K562 (cell line): ENCODE measurements at regions not wholly inside any gene's neighbourhood (a gene's known extent, or its start where the extent isn't known, plus 50 kb on each side); places are given as distances from the start of the nearest gene placed in this dataset.

Experiments used
- CREM ChIP-seq: IDR thresholded peaks from 2 replicates; pipeline ENCODE4 v1.6.1; 2014; ENCODE audit warnings: antibody characterized with exemption, low read depth
- DPF2 ChIP-seq: fragments of 450-650 bp; IDR thresholded peaks from 2 replicates; pipeline ENCODE4 v1.6.1; 2016
- EP400 ChIP-seq: fragments of 450-650 bp; IDR thresholded peaks from 2 replicates; pipeline ENCODE4 v1.6.1; 2017; ENCODE audit warnings: antibody characterized with exemption, mild to moderate bottlenecking, moderate library complexity
- KDM4B ChIP-seq, 2 experiments: fragments of 450-650 bp in 1 of 2; sonication (generic) in 1 of 2; IDR thresholded peaks; 2 replicates each; pipeline ENCODE4 v1.6.1; 2016 to 2017; ENCODE audit warnings: borderline replicate concordance in 2 of 2, antibody characterized with exemption in 1 of 2, low read depth in 1 of 2, mild to moderate bottlenecking in 1 of 2
- KLF1 ChIP-seq: fragments of 450-650 bp; IDR thresholded peaks from 2 replicates; pipeline ENCODE4 v1.6.1; 2016; ENCODE audit warnings: missing genetic modification characterization, missing compliant biosample characterization
- MEIS2 ChIP-seq: fragments of 450-650 bp; IDR thresholded peaks from 2 replicates; pipeline ENCODE4 v1.6.1; 2014; ENCODE audit warnings: mild to moderate bottlenecking; ENCODE audit not compliant: partially characterized antibody
- MNT ChIP-seq, 2 experiments: fragments of 450-650 bp; conservative IDR thresholded peaks; 2 replicates each; pipeline ENCODE4 v1.6.1; 2017; ENCODE audit warnings: mild to moderate bottlenecking in 2 of 2, moderate library complexity in 2 of 2
- NFATC3 ChIP-seq: fragments of 450-650 bp; IDR thresholded peaks from 2 replicates; pipeline ENCODE4 v1.6.1; 2017; ENCODE audit warnings: mild to moderate bottlenecking
- NR1H2 ChIP-seq: sonication (generic); formaldehyde crosslinking; IDR thresholded peaks from 2 replicates; pipeline ENCODE4 v1.4.0; 2020; ENCODE audit warnings: mild to moderate bottlenecking, missing genetic modification reagents
- OTX1 ChIP-seq: fragments of 450-650 bp; formaldehyde crosslinking; IDR thresholded peaks from 2 replicates; pipeline ENCODE4 v1.4.0; 2022; ENCODE audit warnings: mild to moderate bottlenecking
- PHB ChIP-seq: fragments of 250-450 bp; sonication (Bioruptor Pico); IDR thresholded peaks from 2 replicates; pipeline ENCODE4 v1.5.0; 2021
- POLR2AphosphoS5 ChIP-seq: IDR thresholded peaks from 2 replicates; pipeline ENCODE4 v1.6.1; 2011; ENCODE audit warnings: mild to moderate bottlenecking, low read depth, low read length, moderate library complexity; ENCODE audit not compliant: control insufficient read depth, insufficient read depth
- SIN3A ChIP-seq, 2 experiments: fragments of 150-350 bp in 1 of 2; IDR thresholded peaks; 2 replicates each; pipeline ENCODE4 v1.6.1; 2011 to 2016; ENCODE audit warnings: borderline replicate concordance in 2 of 2, low read depth in 2 of 2, low read length in 2 of 2, mild to moderate bottlenecking in 2 of 2, moderate library complexity in 2 of 2; ENCODE audit not compliant: control insufficient read depth in 1 of 2
- SMAD2 ChIP-seq: fragments of 150-350 bp; IDR thresholded peaks from 2 replicates; pipeline ENCODE4 v1.6.1; 2014; ENCODE audit warnings: low read depth, mild to moderate bottlenecking, low read length
- ZBTB2 ChIP-seq: fragments of 450-650 bp; IDR thresholded peaks from 2 replicates; pipeline ENCODE4 v1.6.1; 2016; ENCODE audit warnings: antibody characterized with exemption
- ZBTB43 ChIP-seq: sonication (generic); formaldehyde crosslinking; IDR thresholded peaks from 2 replicates; pipeline ENCODE4 v1.8.0; 2023; ENCODE audit warnings: mild to moderate bottlenecking, missing genetic modification reagents
- ZBTB9 ChIP-seq: fragments of 450-650 bp; formaldehyde crosslinking; IDR thresholded peaks from 2 replicates; pipeline ENCODE4 v1.4.0; 2020; ENCODE audit warnings: mild to moderate bottlenecking, moderate library complexity
- ZEB2 ChIP-seq: fragments of 450-650 bp; IDR thresholded peaks from 2 replicates; pipeline ENCODE4 v1.6.1; 2016
- ZNF140 ChIP-seq: fragments of 250-450 bp; sonication (Bioruptor Pico); IDR thresholded peaks from 2 replicates; pipeline ENCODE4 v1.8.0; 2021; ENCODE audit warnings: moderate library complexity, mild to moderate bottlenecking, inconsistent platforms
- ZNF277 ChIP-seq: fragments of 250-450 bp; sonication (Bioruptor Pico); IDR thresholded peaks from 2 replicates; pipeline ENCODE4 v1.8.0; 2022; ENCODE audit warnings: inconsistent platforms, mild to moderate bottlenecking, moderate library complexity, borderline replicate concordance
- ZNF41 ChIP-seq: fragments of 250-450 bp; sonication (Bioruptor Pico); conservative IDR thresholded peaks from 2 replicates; pipeline ENCODE4 v1.4.0; 2020; ENCODE audit warnings: mild to moderate bottlenecking
- ZNF589 ChIP-seq: fragments of 200-800 bp; sonication (Bioruptor generic); IDR thresholded peaks from 2 replicates; pipeline ENCODE4 v1.6.1; 2016; ENCODE audit warnings: low read depth, missing genetic modification characterization, missing compliant biosample characterization

- TF ChIP-seq KDM4B (IDR thresholded peaks at IDR 0.05; ENCODE audit: borderline replicate concordance in 2 of 2, low read depth in 1 of 2) (peak in 1 of 2 experiments; percentile 64; a peak in 1 of 4 replicates), ZBTB9 (CRISPR knock-in tag) (no peak), SIN3A (IDR thresholded peaks at IDR 0.05; ENCODE audit: borderline replicate concordance in 2 of 2, control insufficient read depth in 1 of 2, low read depth in 2 of 2, low read length in 2 of 2) (peak; percentile 49 to 53; a peak in 1 of 4 replicates), OTX1 (CRISPR knock-in tag) (no peak), MEIS2 (peak; percentile 42), KLF1 (no peak), EP400 (peak; percentile 10), ZBTB43 (CRISPR knock-in tag) (no peak), ZNF589 (no peak; the same call in 1 of the 2 replicates), ZEB2 (peak; percentile 49), NR1H2 (CRISPR knock-in tag) (no peak), CREM (peak; percentile 53; the same call in 1 of the 2 replicates), PHB (CRISPR knock-in tag) (no peak), ZNF140 (CRISPR knock-in tag) (no peak), ZNF41 (no peak), ZBTB2 (peak; percentile 38; the same call in 1 of the 2 replicates), DPF2 (peak; percentile 13), ZNF277 (CRISPR knock-in tag) (no peak), MNT (conservative IDR thresholded peaks at IDR 0.05) (peak; percentile 63 to 73), SMAD2 (no peak), NFATC3 (no peak; the same call in 1 of the 2 replicates), POLR2AphosphoS5 (peak; percentile 50; the same call in 1 of the 2 replicates)
Measured at GRCh38 chr6:27753668-27754407, 158.4 kb downstream of the OR2B2 start (continued).
